H1 (cell line): ENCODE measurements at regions not wholly inside any gene's neighbourhood (a gene's known extent, or its start where the extent isn't known, plus 50 kb on each side); places are given as distances from the start of the nearest gene placed in this dataset.

Source experiments
- RFX5 ChIP-seq: IDR thresholded peaks from 2 replicates; pipeline ENCODE4 v1.6.1; 2011; ENCODE audit warnings: low read depth, low read length, improper control_type of control experiment, borderline replicate concordance
- SIRT6 ChIP-seq: IDR thresholded peaks from one replicate; pipeline ENCODE4 v1.7.1; 2012; ENCODE audit warnings: low read length, inconsistent platforms

- TF ChIP-seq RFX5 (no peak), SIRT6 (no peak)
These were observed 723.7 kb downstream of the C12orf50 start for GRCh38 chr12:87305481-87305880.
